T-helper 1 cell treated with Interleukin-12 subunit alpha and Interleukin-12 subunit beta and Interleukin-4 antibody, amounts not matched to agents 30 μg/mL and 1 μg/mL, for 36 hours (primary cell): ENCODE measurements at regions not wholly inside any gene's neighbourhood (a gene's known extent, or its start where the extent isn't known, plus 50 kb on each side); places are given as distances from the start of the nearest gene placed in this dataset.

Experiments
- H3K27ac Mint-ChIP-seq: one replicate; pipeline ENCODE4 v1.8.0; 2021; ENCODE audit warnings: mild to moderate bottlenecking, mixed read lengths
- H3K27me3 Mint-ChIP-seq: one replicate; pipeline ENCODE4 v1.8.0; 2021; ENCODE audit warnings: low read depth, mixed read lengths
- H3K36me3 Mint-ChIP-seq: one replicate; pipeline ENCODE4 v1.8.0; 2021; ENCODE audit warnings: low read depth, mixed read lengths
- H3K4me1 Mint-ChIP-seq: one replicate; pipeline ENCODE4 v1.8.0; 2021; ENCODE audit warnings: low read depth, mixed read lengths
- H3K4me3 Mint-ChIP-seq: one replicate; pipeline ENCODE4 v1.8.0; 2021; ENCODE audit warnings: mild to moderate bottlenecking, moderate library complexity, mixed read lengths
- H3K9me3 Mint-ChIP-seq: one replicate; pipeline ENCODE4 v1.8.0; 2021; ENCODE audit warnings: mixed read lengths

- Mint-ChIP-seq H3K4me1 (peaks cover 4% of the 10 kb centered on the region), H3K36me3 (no peaks in the 10 kb centered on the region), H3K27ac (no peak overlapping the region), H3K9me3 (peaks cover 5% of the 10 kb centered on the region), H3K4me3 (no peak overlapping the region), H3K27me3 (peaks cover 5% of the 10 kb centered on the region)
These were observed 311.9 kb downstream of the MDFIC start for GRCh38 chr7:115233809-115234208.

GRCh38 chr7:115232041-115232440 lies 310.1 kb downstream of the MDFIC start:
- Mint-ChIP-seq H3K27ac (no peak overlapping the region), H3K4me3 (no peak overlapping the region), H3K4me1 (peaks cover 4% of the 10 kb centered on the region), H3K36me3 (no peaks in the 10 kb centered on the region), H3K27me3 (peaks cover 5% of the 10 kb centered on the region), H3K9me3 (peaks cover 5% of the 10 kb centered on the region)

- Mint-ChIP-seq H3K27ac (no peak overlapping the region), H3K27me3 (peaks cover 5% of the 10 kb centered on the region), H3K4me1 (peaks cover 4% of the 10 kb centered on the region), H3K36me3 (no peaks in the 10 kb centered on the region), H3K4me3 (no peak overlapping the region), H3K9me3 (peaks cover 5% of the 10 kb centered on the region)
These were observed 309.1 kb downstream of the MDFIC start for GRCh38 chr7:115230882-115231571.

DNA sequence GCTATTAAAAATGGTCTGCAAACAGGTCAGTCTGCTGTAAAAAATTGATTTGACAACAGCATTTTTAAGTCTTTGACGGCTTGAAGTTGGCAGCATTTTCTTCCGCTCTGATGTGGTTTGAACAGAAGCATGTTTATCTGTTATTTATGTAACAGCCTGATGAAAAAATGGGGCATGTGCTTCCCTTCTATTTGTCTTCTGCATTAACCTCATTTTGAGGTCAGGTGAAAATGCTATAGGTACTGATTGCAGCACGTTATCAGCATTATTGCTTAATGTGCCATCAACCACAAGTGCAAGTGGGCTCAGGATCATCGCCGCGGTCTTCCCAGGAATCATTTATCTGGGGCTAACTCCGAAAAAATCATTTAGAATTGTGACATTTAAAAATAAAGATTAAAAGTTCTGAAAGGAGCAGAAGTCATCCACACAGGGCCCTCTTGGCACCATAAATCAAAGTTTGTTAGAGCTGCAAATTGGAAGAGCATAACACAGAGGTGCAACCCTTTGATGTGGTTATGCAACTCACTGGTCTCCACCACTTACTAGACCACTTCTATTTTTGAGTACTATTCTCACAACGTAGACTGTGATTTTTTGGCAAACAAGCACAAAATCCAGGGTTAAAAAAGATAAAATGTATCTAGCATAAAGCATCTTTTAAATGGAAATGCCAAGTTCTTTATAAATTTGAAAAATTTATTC lies 307.7 kb downstream of the MDFIC start:
- H3K4me1 Mint-ChIP-seq = peaks cover 4% of the 10 kb centered on the region
- no peak overlapping the region for H3K27ac Mint-ChIP-seq
- no peak overlapping the region for H3K4me3 Mint-ChIP-seq
- H3K36me3 Mint-ChIP-seq = no peaks in the 10 kb centered on the region
- no peaks in the 10 kb centered on the region for H3K27me3 Mint-ChIP-seq
- no peaks in the 10 kb centered on the region for H3K9me3 Mint-ChIP-seq

- Mint-ChIP-seq H3K27me3 (peaks cover 4% of the 10 kb centered on the region), H3K36me3 (no peaks in the 10 kb centered on the region), H3K9me3 (no peaks in the 10 kb centered on the region), H3K4me1 (peaks cover 4% of the 10 kb centered on the region), H3K27ac (no peak overlapping the region), H3K4me3 (no peak overlapping the region)
These were observed 305.8 kb downstream of the MDFIC start for GRCh38 chr7:115227473-115228235.

- Mint-ChIP-seq H3K27ac (no peak overlapping the region), H3K4me3 (no peak overlapping the region), H3K27me3 (peaks cover 4% of the 10 kb centered on the region), H3K9me3 (no peaks in the 10 kb centered on the region), H3K4me1 (peaks cover 4% of the 10 kb centered on the region), H3K36me3 (no peaks in the 10 kb centered on the region)
These were observed 304.5 kb downstream of the MDFIC start for GRCh38 chr7:115226410-115226809.

- H3K27ac Mint-ChIP-seq = no peak overlapping the region
- no peaks in the 10 kb centered on the region for H3K36me3 Mint-ChIP-seq
- no peak overlapping the region for H3K4me3 Mint-ChIP-seq
- H3K27me3 Mint-ChIP-seq = peaks cover 4% of the 10 kb centered on the region
- H3K9me3 Mint-ChIP-seq = no peaks in the 10 kb centered on the region
- peaks cover 2% of the 10 kb centered on the region for H3K4me1 Mint-ChIP-seq
These were observed 303.0 kb downstream of the MDFIC start for GRCh38 chr7:115224922-115225321.

- no peak overlapping the region for H3K4me3 Mint-ChIP-seq
- no peaks in the 10 kb centered on the region for H3K4me1 Mint-ChIP-seq
- no peaks in the 10 kb centered on the region for H3K9me3 Mint-ChIP-seq
- no peak overlapping the region for H3K27ac Mint-ChIP-seq
- no peaks in the 10 kb centered on the region for H3K36me3 Mint-ChIP-seq
- H3K27me3 Mint-ChIP-seq = peaks cover 4% of the 10 kb centered on the region
These were observed 302.1 kb downstream of the MDFIC start for GRCh38 chr7:115223959-115224358.

DNA sequence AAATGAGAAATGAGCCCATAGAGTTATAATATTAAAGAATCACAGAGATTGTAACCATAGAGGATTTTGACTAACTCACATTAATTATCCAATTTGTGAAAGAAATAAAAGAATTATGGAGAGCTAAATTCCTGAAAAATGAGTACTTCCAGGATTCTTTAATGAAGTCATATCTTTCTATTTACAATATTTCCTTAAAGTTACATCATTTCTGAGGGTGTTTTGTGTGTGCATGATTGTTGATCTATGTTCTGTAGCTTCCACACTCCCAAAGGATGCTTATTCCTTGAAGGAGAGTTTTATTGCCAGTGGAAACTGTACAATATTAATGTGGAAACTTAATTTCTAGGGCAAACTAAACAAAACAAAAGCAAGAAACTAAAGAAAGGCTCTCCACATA lies 299.6 kb downstream of the MDFIC start:
- Mint-ChIP-seq H3K36me3 (no peaks in the 10 kb centered on the region), H3K4me3 (no peak overlapping the region), H3K27ac (no peak overlapping the region), H3K9me3 (no peaks in the 10 kb centered on the region), H3K27me3 (peaks cover 4% of the 10 kb centered on the region), H3K4me1 (peaks cover 7% of the 10 kb centered on the region)

- no peak overlapping the region for H3K4me3 Mint-ChIP-seq
- H3K27ac Mint-ChIP-seq = no peak overlapping the region
- no peaks in the 10 kb centered on the region for H3K36me3 Mint-ChIP-seq
- peaks cover 7% of the 10 kb centered on the region for H3K27me3 Mint-ChIP-seq
- H3K4me1 Mint-ChIP-seq = peaks cover 8% of the 10 kb centered on the region
- H3K9me3 Mint-ChIP-seq = no peaks in the 10 kb centered on the region
These were observed 296.2 kb downstream of the MDFIC start for GRCh38 chr7:115218076-115218475.

DNA sequence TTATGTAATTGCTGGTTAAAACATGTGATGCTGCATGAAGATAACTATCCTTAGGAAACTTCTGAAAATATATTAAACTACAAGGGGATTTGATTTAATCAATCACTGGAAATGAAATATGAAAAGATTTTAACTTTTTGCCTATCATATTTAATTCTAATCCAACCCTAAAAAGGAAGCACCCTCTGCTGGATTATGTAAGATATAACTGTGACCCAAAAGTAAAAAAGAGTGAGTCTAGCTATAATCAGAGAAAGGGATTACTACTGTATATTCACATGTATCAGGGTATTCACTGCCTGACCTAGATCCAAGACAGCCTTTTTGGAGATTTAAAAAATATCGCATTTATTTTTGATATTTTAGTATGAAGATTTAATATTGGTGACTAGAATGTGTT lies 295.5 kb downstream of the MDFIC start:
- Mint-ChIP-seq H3K27me3 (peaks cover 3% of the 10 kb centered on the region), H3K36me3 (no peaks in the 10 kb centered on the region), H3K27ac (no peak overlapping the region), H3K4me3 (no peak overlapping the region), H3K9me3 (no peaks in the 10 kb centered on the region), H3K4me1 (peaks cover 8% of the 10 kb centered on the region)

- H3K9me3 Mint-ChIP-seq = no peaks in the 10 kb centered on the region
- H3K4me1 Mint-ChIP-seq = peaks cover 8% of the 10 kb centered on the region
- H3K27me3 Mint-ChIP-seq = peaks cover 3% of the 10 kb centered on the region
- H3K36me3 Mint-ChIP-seq = no peaks in the 10 kb centered on the region
- no peak overlapping the region for H3K27ac Mint-ChIP-seq
- H3K4me3 Mint-ChIP-seq = no peak overlapping the region
These were observed 294.8 kb downstream of the MDFIC start for GRCh38 chr7:115216652-115217051.

- H3K36me3 Mint-ChIP-seq = no peaks in the 10 kb centered on the region
- H3K4me1 Mint-ChIP-seq = no peaks in the 10 kb centered on the region
- H3K9me3 Mint-ChIP-seq = peaks cover 7% of the 10 kb centered on the region
- peaks cover 3% of the 10 kb centered on the region for H3K27me3 Mint-ChIP-seq
- no peak overlapping the region for H3K27ac Mint-ChIP-seq
- no peak overlapping the region for H3K4me3 Mint-ChIP-seq
These were observed 289.3 kb downstream of the MDFIC start for GRCh38 chr7:115211171-115211570.

DNA sequence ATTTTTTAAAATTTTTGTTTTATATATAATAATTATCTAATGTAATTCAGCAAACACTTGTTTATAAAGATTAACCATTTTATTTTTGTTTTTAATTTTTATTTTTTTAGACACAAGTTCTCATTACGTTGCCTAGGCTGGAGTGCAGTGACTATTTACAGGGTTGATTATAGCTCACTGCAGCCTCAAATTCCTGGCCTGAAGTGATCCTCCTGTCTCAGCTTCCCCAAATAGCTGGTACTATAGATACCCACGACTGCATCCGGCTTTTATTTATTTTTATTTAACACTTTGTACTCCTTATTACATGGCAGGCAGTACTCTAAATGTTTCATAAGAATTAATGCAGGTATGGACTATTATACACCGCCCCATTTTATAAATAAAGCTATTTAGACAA lies 288.7 kb downstream of the MDFIC start:
- H3K4me3 Mint-ChIP-seq = no peak overlapping the region
- H3K27me3 Mint-ChIP-seq = peaks cover 3% of the 10 kb centered on the region
- no peaks in the 10 kb centered on the region for H3K4me1 Mint-ChIP-seq
- no peak overlapping the region for H3K27ac Mint-ChIP-seq
- peaks cover 12% of the 10 kb centered on the region for H3K9me3 Mint-ChIP-seq
- H3K36me3 Mint-ChIP-seq = no peaks in the 10 kb centered on the region
